IPS-18a (cell line): ENCODE measurements at regions not wholly inside any gene's neighbourhood (a gene's known extent, or its start where the extent isn't known, plus 50 kb on each side); places are given as distances from the start of the nearest gene placed in this dataset.

Experiments used
- H3K27ac ChIP-seq: one replicate; pipeline ENCODE4 v1.5.1; 2013; ENCODE audit warnings: low read length
- H3K27me3 ChIP-seq: one replicate; pipeline ENCODE4 v1.6.1; 2013; ENCODE audit warnings: mild to moderate bottlenecking, low read length; ENCODE audit not compliant: control insufficient read depth, insufficient read depth
- H3K36me3 ChIP-seq: one replicate; pipeline ENCODE4 v1.6.1; 2013; ENCODE audit warnings: low read depth, low read length; ENCODE audit not compliant: control insufficient read depth
- H3K4me1 ChIP-seq: one replicate; pipeline ENCODE4 v1.6.1; 2013; ENCODE audit warnings: low read depth, low read length; ENCODE audit not compliant: control insufficient read depth
- H3K4me3 ChIP-seq: one replicate; pipeline ENCODE4 v1.5.1; 2013; ENCODE audit warnings: low read length
- H3K9ac ChIP-seq: one replicate; pipeline ENCODE4 v1.6.1; 2013; ENCODE audit warnings: mild to moderate bottlenecking, low read length, moderate library complexity
- H3K9me3 ChIP-seq: one replicate; pipeline ENCODE4 v1.6.1; 2013; ENCODE audit warnings: low read depth, low read length; ENCODE audit not compliant: control insufficient read depth

DNA sequence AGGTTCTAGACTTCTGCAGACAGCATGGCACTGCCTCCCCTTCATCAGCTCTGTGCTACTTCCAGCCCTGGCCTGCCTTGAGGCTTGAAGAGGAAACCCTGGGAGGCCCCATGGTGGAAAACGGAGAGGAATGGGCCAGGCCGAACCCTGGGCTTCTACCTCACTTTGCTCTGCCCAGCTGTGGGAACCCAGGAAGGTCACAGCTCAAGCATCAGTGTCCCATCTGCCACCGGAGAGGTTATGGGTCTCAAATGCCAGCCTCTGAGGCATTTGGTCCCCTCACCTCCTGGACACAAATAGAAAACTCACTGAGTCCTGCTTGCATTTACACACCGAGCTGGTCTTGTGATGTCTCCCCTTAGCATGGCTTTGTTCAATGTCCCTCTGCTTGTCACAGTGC lies 80.1 kb upstream of the ALDH1B1 start:
- H3K27ac ChIP-seq: no peak overlapping the region
- no peak overlapping the region for H3K9ac ChIP-seq
- H3K27me3 ChIP-seq: no peaks in the 10 kb centered on the region
- no peak overlapping the region for H3K4me3 ChIP-seq
- no peaks in the 10 kb centered on the region for H3K9me3 ChIP-seq
- no peaks in the 10 kb centered on the region for H3K36me3 ChIP-seq
- peaks cover 16% of the 10 kb centered on the region for H3K4me1 ChIP-seq

DNA sequence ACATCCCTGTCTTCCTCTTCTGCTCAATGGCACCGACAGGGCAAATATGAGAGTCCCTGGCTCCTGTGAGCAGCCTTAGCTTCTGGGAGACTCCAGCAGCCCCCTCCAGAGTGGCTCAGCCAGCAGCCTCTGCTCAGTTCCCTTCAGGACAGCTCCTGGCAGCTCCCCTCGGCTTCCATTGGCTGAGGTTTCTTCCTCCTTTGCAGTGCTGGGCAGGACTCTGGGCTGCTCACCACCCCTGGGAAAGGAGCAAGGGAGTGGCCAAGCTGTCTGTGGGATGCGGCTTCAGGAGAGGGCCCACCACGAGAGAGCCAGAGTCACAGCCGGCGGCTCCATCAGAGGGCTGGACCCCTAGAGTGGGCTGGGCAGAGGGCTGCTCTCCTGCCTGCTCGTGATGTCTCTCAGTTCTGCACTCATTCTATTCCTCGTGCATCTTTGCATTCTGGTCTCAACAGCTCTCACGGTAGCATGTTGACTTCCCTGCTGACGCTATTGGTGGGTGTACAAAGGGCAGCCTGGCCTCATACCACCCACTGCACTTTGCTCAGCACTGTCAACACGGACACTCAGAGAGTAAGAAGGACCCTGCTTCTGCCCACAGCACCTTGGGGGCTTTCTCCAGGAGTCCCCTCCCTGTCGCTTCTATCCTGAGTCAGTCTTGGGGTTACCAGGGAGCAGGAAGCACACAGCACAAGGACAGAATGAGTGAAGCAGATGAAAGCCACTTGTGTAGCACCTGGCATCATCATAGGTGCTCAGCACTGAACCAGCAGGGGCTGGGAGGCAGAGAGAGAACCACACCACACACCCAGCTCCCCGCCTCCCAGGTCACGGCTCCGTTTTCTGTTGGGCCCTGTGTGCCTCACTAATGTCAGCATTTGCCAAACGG lies 80.9 kb upstream of the ALDH1B1 start:
- H3K27ac ChIP-seq: no peak overlapping the region
- no peaks in the 10 kb centered on the region for H3K36me3 ChIP-seq
- H3K9ac ChIP-seq: no peak overlapping the region
- peaks cover 16% of the 10 kb centered on the region for H3K4me1 ChIP-seq
- no peaks in the 10 kb centered on the region for H3K27me3 ChIP-seq
- no peak overlapping the region for H3K4me3 ChIP-seq
- no peaks in the 10 kb centered on the region for H3K9me3 ChIP-seq

GRCh38 chr9:38309324-38310195 lies 82.9 kb upstream of the ALDH1B1 start:
- Histone ChIP-seq H3K4me3 (no peak overlapping the region), H3K27me3 (no peaks in the 10 kb centered on the region)

GRCh38 chr9:38308136-38308535 lies 84.4 kb upstream of the ALDH1B1 start:
- no peak overlapping the region for H3K9ac ChIP-seq
- peaks cover 16% of the 10 kb centered on the region for H3K4me1 ChIP-seq
- no peak overlapping the region for H3K27ac ChIP-seq
- H3K36me3 ChIP-seq: no peaks in the 10 kb centered on the region
- H3K4me3 ChIP-seq: no peak overlapping the region
- no peaks in the 10 kb centered on the region for H3K9me3 ChIP-seq
- no peaks in the 10 kb centered on the region for H3K27me3 ChIP-seq

More at GRCh38 chr9:38309324-38310195, 82.9 kb upstream of the ALDH1B1 start:
- H3K9ac ChIP-seq: no peak overlapping the region
- H3K36me3 ChIP-seq: no peaks in the 10 kb centered on the region
- H3K9me3 ChIP-seq: no peaks in the 10 kb centered on the region
- no peak overlapping the region for H3K27ac ChIP-seq
- H3K4me1 ChIP-seq: peaks cover 16% of the 10 kb centered on the region

- Histone ChIP-seq H3K4me1 (peaks cover 16% of the 10 kb centered on the region), H3K4me3 (no peak overlapping the region), H3K27me3 (no peaks in the 10 kb centered on the region), H3K9me3 (no peaks in the 10 kb centered on the region), H3K27ac (no peak overlapping the region), H3K36me3 (no peaks in the 10 kb centered on the region), H3K9ac (no peak overlapping the region)
Measured at GRCh38 chr9:38306899-38307298, 85.6 kb upstream of the ALDH1B1 start.

- no peaks in the 10 kb centered on the region for H3K9me3 ChIP-seq
- H3K27ac ChIP-seq: no peak overlapping the region
- H3K27me3 ChIP-seq: no peaks in the 10 kb centered on the region
- peaks cover 11% of the 10 kb centered on the region for H3K4me1 ChIP-seq
- no peaks in the 10 kb centered on the region for H3K36me3 ChIP-seq
- no peak overlapping the region for H3K4me3 ChIP-seq
- no peak overlapping the region for H3K9ac ChIP-seq
Measured at GRCh38 chr9:38305582-38305981, 86.9 kb upstream of the ALDH1B1 start.

GRCh38 chr9:38301376-38302106 lies 91.0 kb upstream of the ALDH1B1 start:
- Histone ChIP-seq H3K9ac (no peak overlapping the region), H3K27me3 (no peaks in the 10 kb centered on the region), H3K9me3 (no peaks in the 10 kb centered on the region), H3K36me3 (no peaks in the 10 kb centered on the region), H3K27ac (no peak overlapping the region), H3K4me1 (no peaks in the 10 kb centered on the region), H3K4me3 (no peak overlapping the region)

DNA sequence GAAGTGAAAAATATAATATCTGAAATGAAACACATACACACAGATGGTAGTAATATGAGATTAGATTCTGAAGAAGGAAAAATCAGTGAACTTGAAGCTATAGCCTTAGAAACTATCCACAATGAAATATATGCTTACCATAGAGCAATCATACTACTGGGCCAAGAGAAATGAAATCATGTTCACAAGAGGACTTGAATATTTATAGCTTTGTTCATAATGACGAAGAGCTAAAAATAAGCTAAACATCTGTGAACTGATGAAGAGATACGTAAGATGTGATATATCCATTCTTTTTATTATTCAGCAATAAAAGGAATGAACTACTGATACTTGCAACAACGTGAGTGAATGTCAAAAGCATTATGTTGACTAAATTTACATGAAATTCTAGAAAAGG lies 92.6 kb upstream of the ALDH1B1 start:
- Histone ChIP-seq H3K4me3 (no peak overlapping the region), H3K4me1 (no peaks in the 10 kb centered on the region), H3K36me3 (no peaks in the 10 kb centered on the region), H3K9ac (no peak overlapping the region), H3K27ac (no peak overlapping the region), H3K9me3 (no peaks in the 10 kb centered on the region), H3K27me3 (no peaks in the 10 kb centered on the region)

GRCh38 chr9:38298904-38299303 lies 93.6 kb upstream of the ALDH1B1 start:
- Histone ChIP-seq H3K9me3 (no peaks in the 10 kb centered on the region), H3K4me1 (no peaks in the 10 kb centered on the region), H3K27me3 (no peaks in the 10 kb centered on the region), H3K9ac (no peak overlapping the region), H3K27ac (no peak overlapping the region), H3K4me3 (no peak overlapping the region), H3K36me3 (no peaks in the 10 kb centered on the region)

- Histone ChIP-seq H3K27ac (no peak overlapping the region), H3K9ac (no peak overlapping the region), H3K4me1 (no peaks in the 10 kb centered on the region), H3K9me3 (no peaks in the 10 kb centered on the region), H3K36me3 (no peaks in the 10 kb centered on the region), H3K27me3 (no peaks in the 10 kb centered on the region), H3K4me3 (no peak overlapping the region)
Measured at GRCh38 chr9:38298503-38298902, 94.0 kb upstream of the ALDH1B1 start.

DNA sequence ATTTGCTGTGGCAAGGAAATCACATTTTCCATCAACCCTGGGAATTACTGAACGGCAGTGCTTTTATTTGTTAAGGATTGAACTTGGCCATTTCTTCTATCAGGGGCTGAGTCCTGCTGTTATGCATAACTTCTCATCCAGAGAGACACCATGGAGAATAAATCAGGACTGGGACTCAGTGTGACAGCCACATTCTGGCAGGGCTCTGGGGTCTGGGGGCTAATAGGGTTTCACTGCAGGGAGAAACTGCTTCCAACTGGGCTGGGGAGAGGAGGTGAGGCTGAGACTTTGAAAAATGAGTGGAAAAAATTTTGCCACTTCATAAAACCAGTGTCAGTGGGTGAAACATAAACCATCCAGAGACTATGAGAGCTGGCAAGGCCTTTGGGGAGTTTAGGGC lies 95.7 kb upstream of the ALDH1B1 start:
- Histone ChIP-seq H3K27ac (no peak overlapping the region), H3K4me3 (no peak overlapping the region), H3K4me1 (no peaks in the 10 kb centered on the region), H3K9me3 (no peaks in the 10 kb centered on the region), H3K9ac (no peak overlapping the region), H3K36me3 (no peaks in the 10 kb centered on the region), H3K27me3 (no peaks in the 10 kb centered on the region)
